HTR-8/SVneo (cell line): ENCODE measurements at regions not wholly inside any gene's neighbourhood (a gene's known extent, or its start where the extent isn't known, plus 50 kb on each side); places are given as distances from the start of the nearest gene placed in this dataset.

ENCODE experiments used
- DNase-seq: peaks from one replicate; pipeline ENCODE4 v3.0.0; 2011; ENCODE audit warnings: low spot score, mixed read lengths; ENCODE audit not compliant: insufficient read length
- FAIRE-seq: peaks from 2 replicates; lab custom pipeline; 2011; peaks lifted over from hg19 to GRCh38; lab: Jason Lieb, UNC

GRCh38 chr4:58252656-58253055 is 1142.5 kb upstream of the IGFBP7 start:
- no peak for DNase-seq
- FAIRE-seq = no peak

GRCh38 chr4:58247792-58248191 is 1137.6 kb upstream of the IGFBP7 start:
- DNase-seq (no peak), FAIRE-seq (no peak)

- no peak for FAIRE-seq
- DNase-seq = no peak
These were observed 1115.3 kb upstream of the IGFBP7 start for GRCh38 chr4:58225460-58225859.

GRCh38 chr4:58219179-58219578 is 1109.0 kb upstream of the IGFBP7 start:
- FAIRE-seq = no peak
- no peak for DNase-seq

GRCh38 chr4:58216461-58216860 is 1106.3 kb upstream of the IGFBP7 start:
- no peak for DNase-seq
- FAIRE-seq = no peak

GRCh38 chr4:58214376-58214775 is 1104.2 kb upstream of the IGFBP7 start:
- FAIRE-seq (no peak), DNase-seq (no peak)

- no peak for FAIRE-seq
- DNase-seq = no peak
These were observed 1099.4 kb upstream of the IGFBP7 start for GRCh38 chr4:58209551-58209950.

- DNase-seq = no peak
- FAIRE-seq = no peak
These were observed 1098.8 kb upstream of the IGFBP7 start for GRCh38 chr4:58209001-58209400.

- FAIRE-seq = no peak
- no peak for DNase-seq
These were observed 1095.5 kb upstream of the IGFBP7 start for GRCh38 chr4:58205446-58206235.

- FAIRE-seq (no peak), DNase-seq (no peak)
These were observed 1082.0 kb upstream of the IGFBP7 start for GRCh38 chr4:58192217-58192616.

GRCh38 chr4:58191109-58191508 is 1080.9 kb upstream of the IGFBP7 start:
- no peak for DNase-seq
- FAIRE-seq = no peak

- DNase-seq = no peak
- no peak for FAIRE-seq
These were observed 1078.1 kb upstream of the IGFBP7 start for GRCh38 chr4:58188316-58188715.

- DNase-seq (no peak), FAIRE-seq (no peak)
These were observed 1064.8 kb upstream of the IGFBP7 start for GRCh38 chr4:58175024-58175423.

- DNase-seq = no peak
- no peak for FAIRE-seq
These were observed 1056.3 kb upstream of the IGFBP7 start for GRCh38 chr4:58166490-58166889.

- FAIRE-seq (no peak), DNase-seq (no peak)
These were observed 1053.0 kb upstream of the IGFBP7 start for GRCh38 chr4:58163156-58163555.

GRCh38 chr4:58149404-58150085 is 1039.4 kb upstream of the IGFBP7 start:
- no peak for DNase-seq
- FAIRE-seq = no peak

GRCh38 chr4:58144721-58145120 is 1034.5 kb upstream of the IGFBP7 start:
- DNase-seq (no peak), FAIRE-seq (no peak)

GRCh38 chr4:58138786-58139668 is 1028.8 kb upstream of the IGFBP7 start:
- FAIRE-seq = no peak

GRCh38 chr4:58136604-58137003 is 1026.4 kb upstream of the IGFBP7 start:
- DNase-seq (no peak), FAIRE-seq (no peak)

More at GRCh38 chr4:58138786-58139668, 1028.8 kb upstream of the IGFBP7 start:
- no peak for DNase-seq

- FAIRE-seq = no peak
These were observed 1017.5 kb upstream of the IGFBP7 start for GRCh38 chr4:58127680-58128079.

GRCh38 chr4:58119298-58119697 is 1009.1 kb upstream of the IGFBP7 start:
- no peak for DNase-seq
- no peak for FAIRE-seq

More at GRCh38 chr4:58127680-58128079, 1017.5 kb upstream of the IGFBP7 start:
- no peak for DNase-seq
